PFSK-1 (cell line): ENCODE measurements at regions not wholly inside any gene's neighbourhood (a gene's known extent, or its start where the extent isn't known, plus 50 kb on each side); places are given as distances from the start of the nearest gene placed in this dataset.

Experiments used
- FOXP2 ChIP-seq: optimal IDR thresholded peaks from 2 replicates; pipeline ENCODE3; 2011; ENCODE audit warnings: borderline replicate concordance, control low read depth, inconsistent platforms; ENCODE audit not compliant: insufficient read depth; ENCODE audit errors: extremely low read length, extremely low read depth
- POLR2AphosphoS5 ChIP-seq: IDR thresholded peaks from 2 replicates; pipeline ENCODE4 v1.6.1; 2012; ENCODE audit warnings: low read depth, mild to moderate bottlenecking, control low read depth, low read length, moderate library complexity
- SIN3A ChIP-seq: IDR thresholded peaks from 2 replicates; pipeline ENCODE4 v1.6.1; 2012; ENCODE audit warnings: mild to moderate bottlenecking, low read length, moderate library complexity, borderline replicate concordance; ENCODE audit not compliant: insufficient read depth
- TAF1 ChIP-seq: IDR thresholded peaks from 2 replicates; pipeline ENCODE4 v1.6.1; 2012; ENCODE audit warnings: low read length, control low read depth, borderline replicate concordance; ENCODE audit not compliant: insufficient read depth
- TF ChIP-seq, protein P1 (sequence below), 2 experiments: IDR thresholded peaks; 2 replicates each; pipeline versions ENCODE4 v1.6.1 to v1.8.0; 2011 to 2012; ENCODE audit warnings: low read depth in 2 of 2, low read length in 2 of 2, control low read depth in 1 of 2, inconsistent platforms in 1 of 2, mild to moderate bottlenecking in 1 of 2, moderate library complexity in 1 of 2; ENCODE audit not compliant: insufficient read depth in 1 of 2

DNA sequence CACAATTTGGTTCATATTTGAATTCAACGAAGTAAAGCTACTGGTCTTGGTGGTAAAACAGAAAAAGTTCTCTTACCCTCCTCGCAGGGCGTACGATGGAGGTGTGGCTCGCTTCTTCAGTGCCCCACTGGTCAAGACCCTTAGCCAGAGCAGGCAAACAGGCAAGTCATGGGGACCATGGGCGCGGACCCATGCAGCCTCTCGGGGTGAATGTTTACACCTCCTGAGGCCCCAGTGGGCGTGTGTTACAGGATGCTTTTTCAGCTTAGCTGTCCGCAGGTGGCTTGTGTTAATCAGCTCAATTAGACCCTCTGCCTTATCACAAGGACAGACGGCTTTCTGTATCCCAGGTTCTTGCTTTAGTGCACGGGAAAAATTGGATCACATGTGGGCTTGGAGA lies 991.8 kb downstream of the GBE1 start:
- no peak for TF ChIP-seq POLR2AphosphoS5
- no peak for TF ChIP-seq TAF1
- TF ChIP-seq SIN3A: no peak
- TF ChIP-seq, protein P1, sequence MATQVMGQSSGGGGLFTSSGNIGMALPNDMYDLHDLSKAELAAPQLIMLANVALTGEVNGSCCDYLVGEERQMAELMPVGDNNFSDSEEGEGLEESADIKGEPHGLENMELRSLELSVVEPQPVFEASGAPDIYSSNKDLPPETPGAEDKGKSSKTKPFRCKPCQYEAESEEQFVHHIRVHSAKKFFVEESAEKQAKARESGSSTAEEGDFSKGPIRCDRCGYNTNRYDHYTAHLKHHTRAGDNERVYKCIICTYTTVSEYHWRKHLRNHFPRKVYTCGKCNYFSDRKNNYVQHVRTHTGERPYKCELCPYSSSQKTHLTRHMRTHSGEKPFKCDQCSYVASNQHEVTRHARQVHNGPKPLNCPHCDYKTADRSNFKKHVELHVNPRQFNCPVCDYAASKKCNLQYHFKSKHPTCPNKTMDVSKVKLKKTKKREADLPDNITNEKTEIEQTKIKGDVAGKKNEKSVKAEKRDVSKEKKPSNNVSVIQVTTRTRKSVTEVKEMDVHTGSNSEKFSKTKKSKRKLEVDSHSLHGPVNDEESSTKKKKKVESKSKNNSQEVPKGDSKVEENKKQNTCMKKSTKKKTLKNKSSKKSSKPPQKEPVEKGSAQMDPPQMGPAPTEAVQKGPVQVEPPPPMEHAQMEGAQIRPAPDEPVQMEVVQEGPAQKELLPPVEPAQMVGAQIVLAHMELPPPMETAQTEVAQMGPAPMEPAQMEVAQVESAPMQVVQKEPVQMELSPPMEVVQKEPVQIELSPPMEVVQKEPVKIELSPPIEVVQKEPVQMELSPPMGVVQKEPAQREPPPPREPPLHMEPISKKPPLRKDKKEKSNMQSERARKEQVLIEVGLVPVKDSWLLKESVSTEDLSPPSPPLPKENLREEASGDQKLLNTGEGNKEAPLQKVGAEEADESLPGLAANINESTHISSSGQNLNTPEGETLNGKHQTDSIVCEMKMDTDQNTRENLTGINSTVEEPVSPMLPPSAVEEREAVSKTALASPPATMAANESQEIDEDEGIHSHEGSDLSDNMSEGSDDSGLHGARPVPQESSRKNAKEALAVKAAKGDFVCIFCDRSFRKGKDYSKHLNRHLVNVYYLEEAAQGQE (IDR thresholded peaks at IDR 0.05; ENCODE audit: insufficient read depth in 1 of 2, low read depth in 2 of 2, low read length in 2 of 2): no peak
- TF ChIP-seq FOXP2: no peak

- TF ChIP-seq, protein P1 (IDR thresholded peaks at IDR 0.05; ENCODE audit: insufficient read depth in 1 of 2, low read depth in 2 of 2, low read length in 2 of 2): no peak
- TF ChIP-seq POLR2AphosphoS5 (no peak), TAF1 (no peak), SIN3A (no peak), FOXP2 (no peak)
These were observed 993.8 kb downstream of the GBE1 start for GRCh38 chr3:80767604-80768003.

DNA sequence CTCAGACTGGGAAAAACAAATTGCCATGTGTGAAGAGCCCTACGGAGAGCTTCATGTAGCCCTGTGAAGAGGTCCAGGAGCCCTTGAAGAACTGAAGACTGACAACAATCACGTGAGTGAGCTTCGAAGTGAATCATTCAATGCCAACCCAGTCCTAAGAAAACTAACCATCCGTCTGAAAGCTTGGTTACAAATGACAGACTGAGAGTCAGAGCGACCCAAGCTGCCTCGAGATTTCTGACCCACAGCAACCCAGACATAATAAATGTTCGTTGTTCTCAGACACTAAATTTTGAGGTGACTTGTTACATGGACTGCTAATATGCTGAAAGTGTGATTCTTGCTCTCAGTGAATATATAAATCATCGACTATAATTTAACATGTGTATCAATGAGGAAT lies 987.2 kb upstream of the ROBO1 start:
- no peak for TF ChIP-seq SIN3A

GRCh38 chr3:80753021-80753420 lies 985.2 kb upstream of the ROBO1 start:
- TF ChIP-seq, protein P1 (IDR thresholded peaks at IDR 0.05; ENCODE audit: insufficient read depth in 1 of 2, low read depth in 2 of 2, low read length in 2 of 2): no peak
- TF ChIP-seq SIN3A: no peak
- no peak for TF ChIP-seq FOXP2
- no peak for TF ChIP-seq POLR2AphosphoS5
- no peak for TF ChIP-seq TAF1

DNA sequence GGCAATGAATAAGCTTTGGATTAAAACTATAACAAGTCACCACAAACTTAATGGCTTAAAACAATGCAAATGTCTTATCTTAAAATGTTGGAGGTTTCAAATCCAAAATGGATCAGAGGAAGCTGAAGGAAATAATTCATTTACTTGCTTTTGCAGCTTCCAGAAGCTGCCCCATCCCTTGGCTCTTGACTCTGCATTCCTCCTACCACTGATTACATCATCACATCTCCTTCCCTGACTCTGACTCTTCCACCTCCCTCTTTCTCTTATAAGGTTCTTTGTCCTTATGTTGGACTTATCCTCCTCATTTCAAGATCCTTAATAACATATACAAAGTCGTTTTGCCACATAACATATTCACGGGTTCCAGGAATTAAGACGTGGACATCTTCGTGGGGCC lies 982.8 kb upstream of the ROBO1 start:
- TF ChIP-seq TAF1 (no peak), SIN3A (no peak)

DNA sequence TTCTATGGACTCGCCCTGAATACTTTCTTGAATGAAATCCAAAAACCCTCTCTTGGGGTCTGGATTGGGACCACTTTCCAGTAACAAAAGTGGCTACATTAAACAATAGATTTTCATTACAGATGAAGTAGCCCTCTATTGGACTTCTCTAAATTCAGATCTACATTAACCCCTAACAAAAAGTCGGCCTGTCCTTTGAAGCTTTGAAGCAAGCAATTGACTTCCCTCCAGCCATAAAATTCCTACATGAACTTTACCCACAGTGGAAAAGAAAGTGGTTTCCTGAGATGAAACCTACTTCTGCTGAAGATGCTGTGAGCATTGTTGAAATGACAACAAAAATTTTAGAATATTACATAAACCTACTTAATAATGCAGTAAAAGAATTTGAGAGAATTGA lies 967.1 kb upstream of the ROBO1 start:
- TF ChIP-seq FOXP2: no peak
- TF ChIP-seq, protein P1 (IDR thresholded peaks at IDR 0.05; ENCODE audit: insufficient read depth in 1 of 2, low read depth in 2 of 2, low read length in 2 of 2): no peak
- TF ChIP-seq TAF1: no peak
- TF ChIP-seq SIN3A: no peak
